Vagina (tissue), 2 donors: ENCODE measurements at regions not wholly inside any gene's neighbourhood (a gene's known extent, or its start where the extent isn't known, plus 50 kb on each side); places are given as distances from the start of the nearest gene placed in this dataset.

Experiments used
- POLR2A ChIP-seq, 2 donors: fragments of 450-650 bp; IDR thresholded peaks; one replicate each; pipeline ENCODE4 v1.6.1; 2017; ENCODE audit warnings: antibody characterized with exemption in 2 of 2, mild to moderate bottlenecking in 2 of 2, moderate library complexity in 2 of 2
- TF ChIP-seq, protein P1 (sequence below), 3 experiments: fragments of 450-650 bp in 2 of 3; fragments of 200-600 bp in 1 of 3; sonication (generic) in 1 of 3; IDR thresholded peaks; one replicate each; pipeline ENCODE4 v1.5.1; 2017 to 2019; ENCODE audit warnings: antibody characterized with exemption in 3 of 3, mild to moderate bottlenecking in 2 of 3, moderate library complexity in 2 of 3

DNA sequence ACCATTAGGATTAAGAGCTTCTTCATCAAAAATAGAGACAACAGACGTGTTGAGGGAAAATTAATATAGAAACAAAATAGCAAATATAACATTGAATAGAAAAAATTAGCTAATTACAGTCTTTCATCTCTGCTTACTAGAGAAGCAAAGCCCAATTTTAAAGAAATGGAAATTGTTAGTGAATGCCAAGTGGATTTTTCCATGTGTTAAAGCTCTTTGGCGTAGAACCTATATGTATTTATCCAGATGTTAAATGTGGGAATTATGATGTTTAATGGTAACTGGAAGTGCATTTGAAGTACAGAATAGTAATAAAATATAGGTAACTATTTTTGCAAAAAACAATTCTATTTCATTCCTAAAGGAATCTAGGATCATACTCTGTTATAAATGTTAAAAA, 212.0 kb upstream of the COL3A1 start:
- TF ChIP-seq, protein P1, sequence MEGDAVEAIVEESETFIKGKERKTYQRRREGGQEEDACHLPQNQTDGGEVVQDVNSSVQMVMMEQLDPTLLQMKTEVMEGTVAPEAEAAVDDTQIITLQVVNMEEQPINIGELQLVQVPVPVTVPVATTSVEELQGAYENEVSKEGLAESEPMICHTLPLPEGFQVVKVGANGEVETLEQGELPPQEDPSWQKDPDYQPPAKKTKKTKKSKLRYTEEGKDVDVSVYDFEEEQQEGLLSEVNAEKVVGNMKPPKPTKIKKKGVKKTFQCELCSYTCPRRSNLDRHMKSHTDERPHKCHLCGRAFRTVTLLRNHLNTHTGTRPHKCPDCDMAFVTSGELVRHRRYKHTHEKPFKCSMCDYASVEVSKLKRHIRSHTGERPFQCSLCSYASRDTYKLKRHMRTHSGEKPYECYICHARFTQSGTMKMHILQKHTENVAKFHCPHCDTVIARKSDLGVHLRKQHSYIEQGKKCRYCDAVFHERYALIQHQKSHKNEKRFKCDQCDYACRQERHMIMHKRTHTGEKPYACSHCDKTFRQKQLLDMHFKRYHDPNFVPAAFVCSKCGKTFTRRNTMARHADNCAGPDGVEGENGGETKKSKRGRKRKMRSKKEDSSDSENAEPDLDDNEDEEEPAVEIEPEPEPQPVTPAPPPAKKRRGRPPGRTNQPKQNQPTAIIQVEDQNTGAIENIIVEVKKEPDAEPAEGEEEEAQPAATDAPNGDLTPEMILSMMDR (IDR thresholded peaks at IDR 0.05) = no peak
- TF ChIP-seq POLR2A (IDR thresholded peaks at IDR 0.05) = no peak
